ENCODE measurements at regions not wholly inside any gene's neighbourhood (a gene's known extent, or its start where the extent isn't known, plus 50 kb on each side); places are given as distances from the start of the nearest gene placed in this dataset.

- Histone ChIP-seq H3K36me3 (replicated peaks in 1 of 2) (no peaks in the 10 kb centered on the region), H3K4me3 (no peak overlapping the region), H3K27me3 (no peaks in the 10 kb centered on the region), H3K4me1 (replicated peaks in 1 of 2) (no peaks in the 10 kb centered on the region), H3K9me3 (replicated peaks in 1 of 3) (no peaks in the 10 kb centered on the region), H3K27ac (no peak overlapping the region)
- TF ChIP-seq POLR2A (IDR thresholded peaks at IDR 0.05): no peak
- no peak for TF ChIP-seq CTCF (IDR thresholded peaks at IDR 0.05)
- WGBS, 4 donors: 85 to 92% (median 91%) methylated on average over 3 of the region's 3 CpGs
- intact Hi-C loops (cut with DNase I): no loop called here
- DNase-seq: no peak
These were observed 605.4 kb upstream of the NRP1 start for GRCh38 chr10:33939892-33940291.

GRCh38 chr10:33939410-33939809 is 604.9 kb upstream of the NRP1 start:
- no peaks in the 10 kb centered on the region for H3K9me3 ChIP-seq (replicated peaks in 1 of 3)
- H3K36me3 ChIP-seq (replicated peaks in 1 of 2): no peaks in the 10 kb centered on the region
- no peaks in the 10 kb centered on the region for H3K27me3 ChIP-seq
- H3K4me1 ChIP-seq (replicated peaks in 1 of 2): no peaks in the 10 kb centered on the region
- no peak overlapping the region for H3K4me3 ChIP-seq
- TF ChIP-seq CTCF (IDR thresholded peaks at IDR 0.05): no peak
- TF ChIP-seq POLR2A (IDR thresholded peaks at IDR 0.05): no peak
- WGBS, 4 donors: 84 to 90% (median 87%) methylated on average over 4 of the region's 4 CpGs
- H3K27ac ChIP-seq: no peak overlapping the region
- intact Hi-C loops (cut with DNase I): no loop called here
- no peak for DNase-seq

GRCh38 chr10:33938001-33938400 is 603.5 kb upstream of the NRP1 start:
- Histone ChIP-seq H3K27me3 (no peaks in the 10 kb centered on the region), H3K36me3 (replicated peaks in 1 of 2) (no peaks in the 10 kb centered on the region), H3K27ac (no peak overlapping the region), H3K9me3 (replicated peaks in 1 of 3) (no peaks in the 10 kb centered on the region), H3K4me3 (no peak overlapping the region), H3K4me1 (replicated peaks in 1 of 2) (no peaks in the 10 kb centered on the region)
- intact Hi-C loops (cut with DNase I): no loop called here
- TF ChIP-seq POLR2A (IDR thresholded peaks at IDR 0.05): no peak
- no peak for TF ChIP-seq CTCF (IDR thresholded peaks at IDR 0.05)
- 83 to 90% (median 88%) methylated on average over 3 of the region's 3 CpGs for WGBS, 4 donors
- DNase-seq: no peak

- no peak for DNase-seq
- Histone ChIP-seq H3K9me3 (replicated peaks in 1 of 3) (no peaks in the 10 kb centered on the region), H3K27me3 (no peaks in the 10 kb centered on the region), H3K36me3 (replicated peaks in 1 of 2) (no peaks in the 10 kb centered on the region), H3K4me3 (no peak overlapping the region), H3K4me1 (replicated peaks in 1 of 2) (no peaks in the 10 kb centered on the region), H3K27ac (no peak overlapping the region)
- WGBS, 4 donors: 71 to 85% (median 78%) methylated on average over 14 to 15 of the region's 15 CpGs
- intact Hi-C loops (cut with DNase I): no loop called here
- TF ChIP-seq CTCF (IDR thresholded peaks at IDR 0.05) (no peak), POLR2A (IDR thresholded peaks at IDR 0.05) (no peak)
These were observed 602.7 kb upstream of the NRP1 start for GRCh38 chr10:33937036-33937730.

Measured in adrenal gland (tissue), 9 donors.